Stomach (tissue), 8 donors: ENCODE measurements at regions not wholly inside any gene's neighbourhood (a gene's known extent, or its start where the extent isn't known, plus 50 kb on each side); places are given as distances from the start of the nearest gene placed in this dataset.

Experiments used
- DNase-seq, 2 donors: peaks; one replicate each; pipeline versions ENCODE4 v3.0.0 to v3.0.0-alpha.2; 2013 to 2019
- H3K27ac ChIP-seq, 5 donors: fragments of 200-600 bp in 4 of 5; sonication (generic) in 4 of 5; one replicate each; pipeline ENCODE4 v1.5.1; 2013 to 2019; ENCODE audit warnings: mild to moderate bottlenecking in 1 of 5, moderate library complexity in 1 of 5
- H3K27me3 ChIP-seq, 3 donors: fragments of 200-600 bp; sonication (generic); one replicate each; pipeline ENCODE4 v1.5.1; 2017 to 2019; ENCODE audit warnings: mixed run types in 1 of 3
- H3K36me3 ChIP-seq, 4 donors: fragments of 200-600 bp; sonication (generic); 1 replicate in 3 of 4; 2 replicates in 1 of 4; pipeline ENCODE4 v1.5.1; 2016 to 2019
- H3K4me1 ChIP-seq, 4 donors: fragments of 200-600 bp; sonication (generic); one replicate each; pipeline ENCODE4 v1.5.1; 2016 to 2019
- H3K4me3 ChIP-seq, 4 donors: fragments of 200-600 bp; sonication (generic) in 3 of 4; one replicate each; pipeline ENCODE4 v1.5.1; 2016 to 2019; ENCODE audit warnings: mild to moderate bottlenecking in 1 of 4
- H3K9me3 ChIP-seq, 4 donors: fragments of 200-600 bp; sonication (generic); one replicate each; pipeline ENCODE4 v1.5.1; 2016 to 2019
- EP300 ChIP-seq: sonication (generic); formaldehyde crosslinking; IDR thresholded peaks from one replicate; pipeline ENCODE4 v1.6.1; 2017; ENCODE audit warnings: antibody characterized with exemption
- POLR2A ChIP-seq, 4 donors: fragments of 450-650 bp; IDR thresholded peaks; one replicate each; pipeline ENCODE4 v1.6.1; 2016; ENCODE audit warnings: antibody characterized with exemption in 4 of 4, control low read depth in 2 of 4, mild to moderate bottlenecking in 1 of 4, moderate library complexity in 1 of 4
- POLR2AphosphoS5 ChIP-seq, 3 donors: sonication (generic); formaldehyde crosslinking; IDR thresholded peaks; one replicate each; pipeline ENCODE4 v1.6.1; 2016; ENCODE audit warnings: antibody characterized with exemption in 3 of 3
- WGBS, 5 donors: extraction: QIAGEN DNeasy Blood & Tissue Kit in 3 of 5; methylation state at CpG; one replicate each; pipeline versions ENCODE4 v1.1.5 to v1.1.7; 2013 to 2018; 5-methylcytosine and 5-hydroxymethylcytosine counted together
- intact Hi-C: fragments of 100-400 bp; cut with DNase I; formaldehyde crosslinking; loops from one replicate; pipeline ENCODE4 v1.15.1; 2023; ENCODE audit warnings: low total_unique reads
- TF ChIP-seq, protein P1 (sequence below), 7 experiments: fragments of 450-650 bp in 4 of 7; fragments of 200-600 bp in 3 of 7; sonication (generic) in 3 of 7; IDR thresholded peaks; one replicate each; pipeline ENCODE4 v1.5.1; 2016 to 2019; ENCODE audit warnings: antibody characterized with exemption in 7 of 7, control low read depth in 2 of 7, mild to moderate bottlenecking in 1 of 7
- donor health status: healthy with polysubstance abuse.
- donor health status: Bipolar disorder and iron deficiency.
- donor health status: healthy.

DNA sequence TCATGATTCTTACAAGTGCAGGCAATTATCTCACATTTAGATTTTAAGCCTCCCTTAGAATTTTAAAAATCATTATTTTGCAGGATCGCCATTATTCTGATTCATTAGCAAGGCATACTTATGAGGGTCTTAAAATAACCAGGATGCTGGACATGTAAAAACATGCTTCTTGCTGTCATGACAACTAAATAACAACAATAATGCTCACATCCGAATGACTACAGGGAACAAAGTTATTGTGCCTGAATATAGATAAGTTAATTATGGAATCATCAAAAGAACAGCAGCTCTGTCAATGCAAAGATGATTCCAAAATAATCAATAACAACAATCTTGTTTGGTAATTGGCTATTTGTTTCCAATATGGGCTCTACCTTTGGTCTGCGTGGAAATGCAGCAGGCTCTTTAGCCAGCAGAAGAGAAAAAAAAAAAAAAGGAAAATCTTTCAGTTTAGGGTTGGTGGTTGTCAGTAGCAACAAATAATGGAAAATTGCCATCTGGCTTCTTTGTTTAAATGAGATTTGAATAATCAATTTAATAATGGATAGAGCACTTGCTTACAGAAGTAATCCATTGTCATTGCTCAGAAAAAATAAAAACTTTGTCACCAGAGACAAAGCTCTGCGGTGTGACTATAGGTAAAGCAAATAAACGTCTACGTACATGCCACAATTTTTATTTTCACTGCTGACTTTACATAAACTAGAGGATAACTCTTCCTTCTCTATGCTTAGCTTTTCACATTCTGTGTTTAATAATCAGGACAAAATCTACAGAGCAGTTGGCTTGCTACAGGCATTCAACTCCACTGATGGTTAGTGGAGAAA, 468.9 kb upstream of the TSHZ3 start:
- TF ChIP-seq EP300 (no peak), POLR2A (IDR thresholded peaks at IDR 0.05) (no peak), POLR2AphosphoS5 (IDR thresholded peaks at IDR 0.05) (no peak)
- TF ChIP-seq, protein P1, sequence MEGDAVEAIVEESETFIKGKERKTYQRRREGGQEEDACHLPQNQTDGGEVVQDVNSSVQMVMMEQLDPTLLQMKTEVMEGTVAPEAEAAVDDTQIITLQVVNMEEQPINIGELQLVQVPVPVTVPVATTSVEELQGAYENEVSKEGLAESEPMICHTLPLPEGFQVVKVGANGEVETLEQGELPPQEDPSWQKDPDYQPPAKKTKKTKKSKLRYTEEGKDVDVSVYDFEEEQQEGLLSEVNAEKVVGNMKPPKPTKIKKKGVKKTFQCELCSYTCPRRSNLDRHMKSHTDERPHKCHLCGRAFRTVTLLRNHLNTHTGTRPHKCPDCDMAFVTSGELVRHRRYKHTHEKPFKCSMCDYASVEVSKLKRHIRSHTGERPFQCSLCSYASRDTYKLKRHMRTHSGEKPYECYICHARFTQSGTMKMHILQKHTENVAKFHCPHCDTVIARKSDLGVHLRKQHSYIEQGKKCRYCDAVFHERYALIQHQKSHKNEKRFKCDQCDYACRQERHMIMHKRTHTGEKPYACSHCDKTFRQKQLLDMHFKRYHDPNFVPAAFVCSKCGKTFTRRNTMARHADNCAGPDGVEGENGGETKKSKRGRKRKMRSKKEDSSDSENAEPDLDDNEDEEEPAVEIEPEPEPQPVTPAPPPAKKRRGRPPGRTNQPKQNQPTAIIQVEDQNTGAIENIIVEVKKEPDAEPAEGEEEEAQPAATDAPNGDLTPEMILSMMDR (IDR thresholded peaks at IDR 0.05) = no peak
- WGBS, 5 donors = 65 to 76% (median 69%) methylated on average over 6 of the region's 6 CpGs

DNA sequence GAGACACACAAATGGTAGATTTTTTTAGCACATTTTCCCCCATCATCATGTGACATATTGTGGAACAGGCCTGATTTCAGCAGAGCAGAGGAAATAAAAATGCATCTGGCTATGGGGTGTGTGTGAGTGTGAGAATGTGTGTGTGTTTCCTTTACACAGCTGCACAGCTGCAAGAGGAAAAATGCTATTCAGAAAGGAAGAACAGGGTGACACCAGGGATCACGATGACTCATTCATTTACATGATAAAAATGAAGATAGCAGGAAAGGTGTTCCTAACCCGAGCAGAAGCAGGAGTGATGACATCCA, 469.5 kb upstream of the TSHZ3 start:
- Histone ChIP-seq H3K4me1 (no peaks in the 10 kb centered on the region), H3K36me3 (no peaks in the 10 kb centered on the region), H3K9me3 (peaks cover 0 to 5% (median 0%) of the 10 kb centered on the region in 4 donors), H3K27me3 (no peaks in the 10 kb centered on the region), H3K27ac (no peak overlapping the region), H3K4me3 (no peak overlapping the region)
- DNase-seq = peak in 1 of 2 donors; percentile 44
- TF ChIP-seq EP300 = no peak
- TF ChIP-seq POLR2A (IDR thresholded peaks at IDR 0.05) = no peak
- TF ChIP-seq POLR2AphosphoS5 (IDR thresholded peaks at IDR 0.05) = no peak
- TF ChIP-seq, protein P1 (IDR thresholded peaks at IDR 0.05) = no peak
- intact Hi-C loops = no loop called here
- WGBS, 5 donors = 5 to 23% (median 14%) methylated on average over 2 of the region's 2 CpGs

More for the DNA sequence above, 468.9 kb upstream of the TSHZ3 start:
- no peaks in the 10 kb centered on the region for H3K27me3 ChIP-seq
- H3K27ac ChIP-seq = no peak overlapping the region
- no peaks in the 10 kb centered on the region for H3K36me3 ChIP-seq
- no peak overlapping the region for H3K4me3 ChIP-seq
- DNase-seq = peak in 1 of 2 donors; percentile 16
- H3K9me3 ChIP-seq = peaks cover 0 to 5% (median 0%) of the 10 kb centered on the region in 4 donors
- H3K4me1 ChIP-seq = no peaks in the 10 kb centered on the region
- intact Hi-C loops = no loop called here

DNA sequence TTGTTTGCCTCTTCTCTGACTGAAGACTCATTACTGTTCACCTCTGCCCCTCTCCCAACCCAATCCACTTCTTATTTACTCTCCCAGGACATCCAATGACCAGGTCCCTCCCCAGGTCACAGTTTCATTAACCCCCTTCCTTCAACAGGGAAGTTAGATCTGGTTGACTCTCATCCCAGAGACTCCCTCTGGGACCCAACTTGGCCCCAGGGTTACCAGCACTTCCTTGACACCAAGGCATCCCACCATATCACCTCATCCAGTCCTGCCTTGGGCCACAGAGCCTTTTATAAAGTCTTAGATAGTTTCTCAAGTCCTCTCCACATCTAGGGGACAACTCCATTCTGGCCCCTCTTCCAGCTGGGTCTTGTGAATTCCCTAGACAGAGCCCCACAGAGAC, 470.6 kb upstream of the TSHZ3 start:
- Histone ChIP-seq H3K9me3 (no peaks in the 10 kb centered on the region), H3K27me3 (no peaks in the 10 kb centered on the region), H3K36me3 (no peaks in the 10 kb centered on the region), H3K4me3 (no peak overlapping the region), H3K4me1 (no peaks in the 10 kb centered on the region), H3K27ac (no peak overlapping the region)
- intact Hi-C loops = no loop called here
- TF ChIP-seq EP300 (no peak), POLR2A (IDR thresholded peaks at IDR 0.05) (no peak), POLR2AphosphoS5 (IDR thresholded peaks at IDR 0.05) (no peak)
- TF ChIP-seq, protein P1 (IDR thresholded peaks at IDR 0.05) = no peak
- no peak for DNase-seq

DNA sequence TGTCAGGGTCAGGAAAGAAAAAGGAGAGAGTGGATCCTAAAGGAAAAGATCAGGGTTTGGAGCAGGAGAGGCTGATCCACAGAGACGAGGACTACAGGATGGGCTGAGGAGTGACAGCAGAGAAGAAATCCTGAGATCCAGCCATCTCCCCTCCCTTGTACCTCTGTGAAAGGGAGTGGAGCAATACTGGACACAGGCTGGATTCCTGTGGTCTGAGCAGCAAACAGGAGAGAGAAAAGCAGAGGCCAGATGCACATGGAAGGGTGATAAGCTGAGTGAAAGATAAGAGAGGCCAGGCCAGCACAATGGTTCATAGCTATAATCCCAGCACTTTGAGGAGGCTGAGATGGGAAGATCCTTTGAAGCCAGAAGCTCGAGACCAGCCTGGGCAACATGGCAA, 472.1 kb upstream of the TSHZ3 start:
- no peaks in the 10 kb centered on the region for H3K4me1 ChIP-seq
- no peaks in the 10 kb centered on the region for H3K27me3 ChIP-seq
- 29 to 58% (median 48%) methylated on average over 2 of the region's 2 CpGs for WGBS, 5 donors
- no peak overlapping the region for H3K27ac ChIP-seq
- no peak overlapping the region for H3K4me3 ChIP-seq
- no peaks in the 10 kb centered on the region for H3K36me3 ChIP-seq
- no peak for DNase-seq
- intact Hi-C loops = no loop called here
- H3K9me3 ChIP-seq = no peaks in the 10 kb centered on the region
- TF ChIP-seq, protein P1 (IDR thresholded peaks at IDR 0.05) = no peak
- TF ChIP-seq POLR2A (IDR thresholded peaks at IDR 0.05) (no peak), POLR2AphosphoS5 (IDR thresholded peaks at IDR 0.05) (no peak), EP300 (no peak)
